ENCODE measurements at regions not wholly inside any gene's neighbourhood (a gene's known extent, or its start where the extent isn't known, plus 50 kb on each side); places are given as distances from the start of the nearest gene placed in this dataset.
"Not testable (repeated sequence)": the region's sequence is repeated elsewhere in the genome, so short reads cannot be mapped to it uniquely, and the experiment has no call there.

GRCh38 chr16:88136939-88137338 is 185.7 kb downstream of the BANP start:
- not testable (repeated sequence) for TF ChIP-seq CTCF (conservative IDR thresholded peaks at IDR 0.05; ENCODE audit: low read depth in 2 of 2); EZH2phosphoT487 (IDR thresholded peaks at IDR 0.05; ENCODE audit: unreplicated experiment); STAT1 (IDR thresholded peaks at IDR 0.05; ENCODE audit: unreplicated experiment)
